Transverse colon (tissue), 4 donors: ENCODE measurements at regions not wholly inside any gene's neighbourhood (a gene's known extent, or its start where the extent isn't known, plus 50 kb on each side); places are given as distances from the start of the nearest gene placed in this dataset.

Source experiments
- DNase-seq: peaks from one replicate; pipeline ENCODE4 v3.0.0-alpha.2; 2019
- H3K27ac ChIP-seq, 4 donors: fragments of 200-600 bp; sonication (generic); 2 replicates each; pipeline ENCODE4 v1.5.1; 2016 to 2018; ENCODE audit warnings: inconsistent platforms in 4 of 4
- H3K27me3 ChIP-seq: fragments of 200-600 bp; sonication (generic); 2 replicates; pipeline ENCODE4 v1.5.1; 2017; ENCODE audit warnings: inconsistent platforms
- H3K36me3 ChIP-seq, 4 donors: fragments of 200-600 bp; sonication (generic); 2 replicates each; pipeline ENCODE4 v1.5.1; 2017 to 2019; ENCODE audit warnings: inconsistent platforms in 4 of 4
- H3K4me1 ChIP-seq, 4 donors: fragments of 200-600 bp; sonication (generic); 2 replicates each; pipeline ENCODE4 v1.5.1; 2017 to 2020; ENCODE audit warnings: inconsistent platforms in 4 of 4
- H3K4me3 ChIP-seq, 4 donors: fragments of 200-600 bp; sonication (generic); 1 replicate in 1 of 4; 2 replicates in 3 of 4; pipeline versions ENCODE4 v1.5.1 to v1.6.1; 2017 to 2019; ENCODE audit warnings: inconsistent platforms in 4 of 4
- H3K9me3 ChIP-seq, 2 donors: fragments of 200-600 bp; sonication (generic); 2 replicates each; pipeline ENCODE4 v1.5.1; 2017 to 2019; ENCODE audit warnings: inconsistent platforms in 2 of 2
- CTCF ChIP-seq, 5 experiments: fragments of 200-600 bp in 3 of 5; fragments of 450-650 bp in 2 of 5; sonication (generic) in 3 of 5; IDR thresholded peaks; 1 replicate in 2 of 5; 2 replicates in 3 of 5; pipeline ENCODE4 v1.5.1; 2016 to 2017; ENCODE audit warnings: antibody characterized with exemption in 5 of 5, inconsistent platforms in 3 of 5, mild to moderate bottlenecking in 2 of 5, moderate library complexity in 1 of 5
- EP300 ChIP-seq: sonication (generic); formaldehyde crosslinking; IDR thresholded peaks from one replicate; pipeline ENCODE4 v1.6.1; 2017; ENCODE audit warnings: antibody characterized with exemption, low read depth
- POLR2A ChIP-seq: fragments of 450-650 bp; IDR thresholded peaks from one replicate; pipeline ENCODE4 v1.6.1; 2016; ENCODE audit warnings: antibody characterized with exemption, mild to moderate bottlenecking, moderate library complexity
- POLR2AphosphoS5 ChIP-seq, 3 donors: sonication (generic); formaldehyde crosslinking; IDR thresholded peaks; one replicate each; pipeline ENCODE4 v1.6.1; 2016; ENCODE audit warnings: antibody characterized with exemption in 3 of 3
- WGBS, 2 donors: methylation state at CpG; one replicate each; pipeline ENCODE4 v1.1.5; 2018; ENCODE audit warnings: low coverage in 1 of 2; 5-methylcytosine and 5-hydroxymethylcytosine counted together
- in situ Hi-C, 4 donors: fragments of 200-750 bp; cut with MboI; loops; one replicate each; pipeline versions ENCODE4 v1.15.0 to v1.15.1; 2017; ENCODE audit warnings: low sequenced_read_pairs in 3 of 4, low pct_ligation_motif_present in 1 of 4, low pct_unique_long_range_greater_than_20kb in 1 of 4
- intact Hi-C: fragments of 100-400 bp; cut with DNase I; formaldehyde crosslinking; loops from one replicate; pipeline ENCODE4 v1.15.1; 2023; ENCODE audit warnings: low total_unique reads

GRCh38 chr12:58071994-58072393 lies 130.6 kb downstream of the ATP23 start:
- no peaks in the 10 kb centered on the region for H3K27me3 ChIP-seq
- no peak for TF ChIP-seq POLR2AphosphoS5 (IDR thresholded peaks at IDR 0.05)
- H3K9me3 ChIP-seq: no peaks in the 10 kb centered on the region
- peaks cover 0 to 21% (median 5%) of the 10 kb centered on the region in 4 donors for H3K4me1 ChIP-seq
- intact Hi-C loops: no loop called here
- no peaks in the 10 kb centered on the region for H3K36me3 ChIP-seq
- DNase-seq: no peak
- no peak overlapping the region for H3K27ac ChIP-seq
- whole genome bisulfite sequencing, 2 donors: 88 to 92% methylated on average over 2 of the region's 2 CpGs
- no peak overlapping the region for H3K4me3 ChIP-seq
- in situ Hi-C loops: no loop called here

- Histone ChIP-seq H3K36me3 (no peaks in the 10 kb centered on the region), H3K27me3 (no peaks in the 10 kb centered on the region), H3K4me3 (no peak overlapping the region), H3K27ac (no peak overlapping the region), H3K4me1 (peaks cover 0 to 12% (median 2%) of the 10 kb centered on the region in 4 donors), H3K9me3 (no peaks in the 10 kb centered on the region)
- intact Hi-C loops (no loop called here), in situ Hi-C loops (no loop called here)
- TF ChIP-seq EP300 (no peak), CTCF (IDR thresholded peaks at IDR 0.05) (no peak), POLR2A (no peak), POLR2AphosphoS5 (IDR thresholded peaks at IDR 0.05) (no peak)
- DNase-seq: no peak
- 90 to 93% methylated on average over 1 of the region's 1 CpG for WGBS, 2 donors
Observed at GRCh38 chr12:58074259-58074658, 132.9 kb downstream of the ATP23 start.

DNA sequence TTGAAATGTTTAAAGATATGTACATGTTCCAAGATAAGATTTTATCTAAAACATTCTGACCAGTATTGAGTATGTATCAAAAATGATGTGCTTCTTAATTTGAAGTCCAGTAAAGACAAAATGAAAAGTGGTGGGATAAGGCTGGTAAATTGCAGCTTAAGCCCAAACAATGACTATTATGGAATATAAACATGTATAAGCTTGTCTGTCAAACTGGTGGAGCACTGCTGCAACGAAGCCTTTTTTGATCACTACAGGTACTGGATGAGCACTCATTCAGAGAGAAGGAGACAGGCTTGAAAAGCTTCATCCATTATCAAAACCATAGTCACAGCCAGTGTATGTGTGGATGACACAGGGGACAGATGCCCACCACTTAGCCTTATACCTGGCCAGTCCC lies 138.4 kb downstream of the ATP23 start:
- Histone ChIP-seq H3K36me3 (no peaks in the 10 kb centered on the region), H3K27ac (no peak overlapping the region), H3K27me3 (no peaks in the 10 kb centered on the region), H3K4me1 (no peaks in the 10 kb centered on the region), H3K9me3 (no peaks in the 10 kb centered on the region), H3K4me3 (no peak overlapping the region)
- TF ChIP-seq POLR2A: no peak
- no peak for TF ChIP-seq EP300
- TF ChIP-seq CTCF (IDR thresholded peaks at IDR 0.05): no peak
- no peak for TF ChIP-seq POLR2AphosphoS5 (IDR thresholded peaks at IDR 0.05)
- 44 to 65% methylated on average over 1 of the region's 1 CpG for WGBS, 2 donors
- no peak for DNase-seq
- intact Hi-C loops (no loop called here), in situ Hi-C loops (no loop called here)

GRCh38 chr12:58081488-58081887 lies 140.1 kb downstream of the ATP23 start:
- intact Hi-C loops: no loop called here
- 5% methylated on average over 1 of the region's 1 CpG; no CpG with 5 or more reads in 1 of the 2 donors for WGBS, 2 donors
- TF ChIP-seq CTCF (IDR thresholded peaks at IDR 0.05) (no peak), EP300 (no peak), POLR2A (no peak), POLR2AphosphoS5 (IDR thresholded peaks at IDR 0.05) (no peak)
- in situ Hi-C loops: no loop called here
- Histone ChIP-seq H3K27me3 (no peaks in the 10 kb centered on the region), H3K4me3 (no peak overlapping the region), H3K27ac (no peak overlapping the region), H3K9me3 (no peaks in the 10 kb centered on the region), H3K4me1 (no peaks in the 10 kb centered on the region), H3K36me3 (no peaks in the 10 kb centered on the region)
- no peak for DNase-seq

DNA sequence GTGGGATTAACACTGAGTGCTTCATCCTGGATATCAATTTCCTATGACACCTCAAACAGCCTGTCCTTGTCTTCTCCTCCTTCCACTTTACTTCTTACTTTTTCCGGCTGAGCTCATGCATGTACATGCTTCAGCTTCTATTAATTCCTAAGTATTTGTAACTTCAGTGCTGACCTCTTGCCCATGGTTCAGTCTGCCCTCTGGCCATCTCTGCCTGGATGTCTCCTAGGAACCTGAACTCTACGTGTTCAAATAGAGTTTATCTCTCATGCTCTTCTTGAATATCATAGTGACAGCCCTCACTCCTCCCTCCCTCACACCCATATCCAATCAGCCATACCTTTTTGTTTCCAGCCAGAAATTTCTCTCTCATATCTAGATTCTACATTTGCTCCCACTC lies 141.6 kb downstream of the ATP23 start:
- TF ChIP-seq EP300 (no peak), POLR2AphosphoS5 (IDR thresholded peaks at IDR 0.05) (no peak), POLR2A (no peak), CTCF (IDR thresholded peaks at IDR 0.05) (no peak)

More for the DNA sequence above, 141.6 kb downstream of the ATP23 start:
- Histone ChIP-seq H3K9me3 (no peaks in the 10 kb centered on the region), H3K27ac (no peak overlapping the region), H3K36me3 (no peaks in the 10 kb centered on the region), H3K27me3 (no peaks in the 10 kb centered on the region), H3K4me1 (no peaks in the 10 kb centered on the region), H3K4me3 (no peak overlapping the region)
- 89 to 93% methylated on average over 2 of the region's 2 CpGs for WGBS, 2 donors
- no peak for DNase-seq
- intact Hi-C loops: no loop called here
- in situ Hi-C loops: no loop called here
